HCT116 (cell line): ENCODE measurements at regions not wholly inside any gene's neighbourhood (a gene's known extent, or its start where the extent isn't known, plus 50 kb on each side); places are given as distances from the start of the nearest gene placed in this dataset.

Source experiments
- ATAC-seq: fragments of 200-7000 bp; cut with Tn5 transposase; 2 replicates; pipeline ENCODE4 v1.9.1; 2020; ENCODE audit warnings: mild to moderate bottlenecking, moderate library complexity
- BruUV-seq: library from RNA; stranded (reverse); fragments of 400-500 nt; replicated peaks from 2 replicates; lab custom pipeline; 2021; lab: Mats Ljungman, UMichigan
- CTCF ChIA-PET: fragments of 300-600 bp; sonication (Branson Sonifier 250); formaldehyde crosslinking; loops from one replicate; lab custom pipeline; 2021; ENCODE audit warnings: antibody characterized with exemption; lab: Charles Lee
- POLR2A ChIA-PET: fragments of 300-600, 350-600 bp; sonication (Branson Sonifier 250); formaldehyde crosslinking; loops from one replicate; lab custom pipeline; 2021; ENCODE audit warnings: antibody characterized with exemption; lab: Charles Lee
- RAD21 ChIA-PET, 2 experiments: fragments of 300-600 bp; sonication (Branson Sonifier 250); formaldehyde crosslinking; loops; one replicate each; lab custom pipeline; 2023; ENCODE audit warnings: low total read pairs in 2 of 2; ENCODE audit not compliant: uncharacterized antibody in 2 of 2, unreplicated experiment in 2 of 2, low non-redundant PET in 1 of 2; lab: Charles Lee
- DNase-seq: peaks from one replicate; pipeline ENCODE4 v3.0.0-alpha.2; 2010; ENCODE audit warnings: low read depth, low spot score
- H2AFZ ChIP-seq: fragments of 200-600 bp; shearing (Covaris generic), sonication (generic); 2 replicates; pipeline ENCODE4 v1.6.1; 2017; ENCODE audit warnings: low read depth, mixed run types, mixed read lengths, antibody characterized with exemption, low read length; ENCODE audit not compliant: poor library complexity, severe bottlenecking
- H3K27ac ChIP-seq: 2 replicates; pipeline ENCODE4 v1.5.1; 2012; ENCODE audit warnings: low read depth, low read length
- H3K27me3 ChIP-seq: fragments of 200-600 bp; sonication (generic); 2 replicates; pipeline ENCODE4 v1.6.1; 2016; ENCODE audit warnings: mixed run types, low read length, mixed read lengths; ENCODE audit not compliant: insufficient read depth
- H3K36me3 ChIP-seq, 2 experiments: fragments of 200-500 bp in 1 of 2; fragments of 200-600 bp in 1 of 2; sonication (Bioruptor generic) in 1 of 2; sonication (generic) in 1 of 2; 2 replicates each; pipeline versions ENCODE4 v1.5.1 to v1.6.1; 2014 to 2016; ENCODE audit warnings: low read length in 2 of 2, inconsistent platforms in 1 of 2, mixed read lengths in 1 of 2, mixed run types in 1 of 2; ENCODE audit not compliant: insufficient read depth in 2 of 2, control insufficient read depth in 1 of 2
- H3K4me1 ChIP-seq, 2 experiments: fragments of 200-600 bp in 1 of 2; sonication (generic) in 1 of 2; 2 replicates each; pipeline versions ENCODE4 v1.5.1 to v1.6.1; 2012 to 2017; ENCODE audit warnings: low read length in 2 of 2, inconsistent platforms in 1 of 2, mild to moderate bottlenecking in 1 of 2, mixed read lengths in 1 of 2, mixed run types in 1 of 2, moderate library complexity in 1 of 2; ENCODE audit not compliant: insufficient read depth in 2 of 2, control insufficient read depth in 1 of 2
- H3K4me2 ChIP-seq: fragments of 200-600 bp; sonication (generic); 2 replicates; pipeline ENCODE4 v1.6.1; 2017; ENCODE audit warnings: mixed run types, low read length, mixed read lengths
- H3K4me3 ChIP-seq, 2 experiments: fragments of 200-600 bp in 1 of 2; sonication (generic) in 1 of 2; replicated peaks in 1 of 2; 2 replicates each; pipeline ENCODE4 v1.5.1; 2011 to 2016; ENCODE audit warnings: low read length in 2 of 2, control low read depth in 1 of 2, low read depth in 1 of 2, mild to moderate bottlenecking in 1 of 2, mixed read lengths in 1 of 2, mixed run types in 1 of 2
- H3K79me2 ChIP-seq: fragments of 200-600 bp; sonication (generic); 2 replicates; pipeline ENCODE4 v1.6.1; 2017; ENCODE audit warnings: mild to moderate bottlenecking, mixed run types, low read length, moderate library complexity, mixed read lengths; ENCODE audit not compliant: insufficient read depth
- H3K9ac ChIP-seq: fragments of 200-600 bp; sonication (generic); 2 replicates; pipeline ENCODE4 v1.6.1; 2016; ENCODE audit warnings: low read length, mixed read lengths
- H3K9me2 ChIP-seq: fragments of 200-600 bp; sonication (generic), shearing (Covaris generic); 2 replicates; pipeline ENCODE4 v1.6.1; 2017; ENCODE audit warnings: mixed run types, mild to moderate bottlenecking, moderate library complexity; ENCODE audit not compliant: insufficient read depth
- H3K9me3 ChIP-seq, 2 experiments: fragments of 200-500 bp in 1 of 2; fragments of 200-600 bp in 1 of 2; sonication (Bioruptor generic) in 1 of 2; sonication (generic) in 1 of 2; 2 replicates each; pipeline ENCODE4 v1.6.1; 2014 to 2017; ENCODE audit warnings: low read length in 2 of 2, mixed read lengths in 2 of 2, inconsistent platforms in 1 of 2, low read depth in 1 of 2, mild to moderate bottlenecking in 1 of 2, mixed run types in 1 of 2, moderate library complexity in 1 of 2; ENCODE audit not compliant: control insufficient read depth in 1 of 2, insufficient read depth in 1 of 2
- H4K20me1 ChIP-seq: fragments of 200-600 bp; sonication (generic), shearing (Covaris generic); 2 replicates; pipeline ENCODE4 v1.6.1; 2017; ENCODE audit warnings: mixed run types, mild to moderate bottlenecking, moderate library complexity; ENCODE audit not compliant: insufficient read depth
- CBX3 ChIP-seq: IDR thresholded peaks from 2 replicates; pipeline ENCODE4 v1.6.1; 2012; ENCODE audit warnings: low read depth
- CEBPB ChIP-seq: IDR thresholded peaks from 2 replicates; pipeline ENCODE4 v1.6.1; 2012; ENCODE audit warnings: low read depth
- CTCF ChIP-seq, 3 experiments: fragments of 200-600 bp in 1 of 3; sonication (generic) in 1 of 3; IDR thresholded peaks in 2 of 3; conservative IDR thresholded peaks in 1 of 3; 2 replicates each; pipeline ENCODE4 v1.5.1; 2012 to 2017; ENCODE audit warnings: low read depth in 2 of 3, low read length in 2 of 3, antibody characterized with exemption in 1 of 3, borderline replicate concordance in 1 of 3, control low read depth in 1 of 3, mild to moderate bottlenecking in 1 of 3, mixed read lengths in 1 of 3, mixed run types in 1 of 3, moderate library complexity in 1 of 3; ENCODE audit not compliant: insufficient read depth in 1 of 3
- EGR1 ChIP-seq: IDR thresholded peaks from 2 replicates; pipeline ENCODE4 v1.6.1; 2012; ENCODE audit warnings: low read depth
- ELF1 ChIP-seq: IDR thresholded peaks from 2 replicates; pipeline ENCODE4 v1.6.1; 2012; ENCODE audit warnings: low read depth, borderline replicate concordance
- FOSL1 ChIP-seq: IDR thresholded peaks from 2 replicates; pipeline ENCODE4 v1.6.1; 2012; ENCODE audit warnings: low read depth
- JUND ChIP-seq: IDR thresholded peaks from 2 replicates; pipeline ENCODE4 v1.6.1; 2012
- MAX ChIP-seq: IDR thresholded peaks from 2 replicates; pipeline ENCODE4 v1.6.1; 2012
- POLR2AphosphoS5 ChIP-seq: IDR thresholded peaks from 2 replicates; pipeline ENCODE4 v1.6.1; 2011; ENCODE audit warnings: mild to moderate bottlenecking, low read depth, low read length, moderate library complexity
- RAD21 ChIP-seq: IDR thresholded peaks from 2 replicates; pipeline ENCODE4 v1.6.1; 2012; ENCODE audit warnings: low read depth, mild to moderate bottlenecking
- REST ChIP-seq: IDR thresholded peaks from 2 replicates; pipeline ENCODE4 v1.6.1; 2012; ENCODE audit warnings: low read depth
- SIN3A ChIP-seq: IDR thresholded peaks from 2 replicates; pipeline ENCODE4 v1.6.1; 2012; ENCODE audit warnings: low read depth
- SRF ChIP-seq: IDR thresholded peaks from 2 replicates; pipeline ENCODE4 v1.6.1; 2012; ENCODE audit warnings: low read depth
- TCF7L2 ChIP-seq: IDR thresholded peaks from 2 replicates; pipeline ENCODE4 v1.7.0; 2011; ENCODE audit warnings: borderline replicate concordance, inconsistent platforms; ENCODE audit not compliant: insufficient read depth, insufficient read length; ENCODE audit errors: extremely low read depth
- ZBTB33 ChIP-seq: IDR thresholded peaks from 2 replicates; pipeline ENCODE4 v1.6.1; 2011; ENCODE audit warnings: mild to moderate bottlenecking, low read length, moderate library complexity; ENCODE audit not compliant: insufficient replicate concordance; ENCODE audit errors: extremely low read depth
- ZFX ChIP-seq: fragments of 450-650 bp; IDR thresholded peaks from 2 replicates; pipeline ENCODE4 v1.6.1; 2017
- ZNF274 ChIP-seq: fragments of 200-500 bp; sonication (Bioruptor generic); IDR thresholded peaks from 2 replicates; pipeline ENCODE4 v1.6.1; 2014; ENCODE audit warnings: mild to moderate bottlenecking, low read depth, low read length, inconsistent platforms
- intact Hi-C: fragments of 100-400 bp; cut with micrococcal nuclease; formaldehyde crosslinking; loops from 2 replicates; pipeline ENCODE4 v1.10.0; 2022

- H3K9me2 ChIP-seq: no peaks in the 10 kb centered on the region; the same call in 1 of the 2 replicates
- H3K79me2 ChIP-seq: no peaks in the 10 kb centered on the region
- intact Hi-C loops: no loop called here
- POLR2A ChIA-PET: no interaction called here
- DNase-seq: no peak
- H4K20me1 ChIP-seq: no peaks in the 10 kb centered on the region
- TF ChIP-seq ZNF274 (no peak), CTCF (IDR thresholded peaks at IDR 0.05 in 2 of 3, conservative IDR thresholded peaks at IDR 0.05 in 1 of 3; ENCODE audit: borderline replicate concordance in 1 of 3, insufficient read depth in 1 of 3, low read depth in 2 of 3, low read length in 2 of 3) (no peak), FOSL1 (no peak), TCF7L2 (no peak), RAD21 (no peak), POLR2AphosphoS5 (no peak), ZFX (no peak), ELF1 (no peak), MAX (no peak), ZBTB33 (no peak), SRF (no peak), EGR1 (no peak), SIN3A (no peak), REST (no peak), CEBPB (no peak), CBX3 (no peak), JUND (no peak)
- no TSS peak for BruUV-seq
- no peak for ATAC-seq
- H3K9ac ChIP-seq: no peak overlapping the region
- CTCF ChIA-PET: no interaction called here
- H3K4me2 ChIP-seq: no peak overlapping the region
- H3K9me3 ChIP-seq: no peaks in the 10 kb centered on the region
- no peaks in the 10 kb centered on the region for H3K36me3 ChIP-seq
- RAD21 ChIA-PET: no interaction called here
- H2AFZ ChIP-seq: no peak overlapping the region
- H3K27me3 ChIP-seq: no peaks in the 10 kb centered on the region
- no peaks in the 10 kb centered on the region for H3K4me1 ChIP-seq
- no peak overlapping the region for H3K4me3 ChIP-seq
- H3K27ac ChIP-seq: no peak overlapping the region
Observed at GRCh38 chr12:91590966-91591638, 408.5 kb upstream of the DCN start.
